Gastrocnemius medialis (tissue), 4 donors: ENCODE measurements at regions not wholly inside any gene's neighbourhood (a gene's known extent, or its start where the extent isn't known, plus 50 kb on each side); places are given as distances from the start of the nearest gene placed in this dataset.

ENCODE experiments used
- ATAC-seq, 2 donors: fragments of 150-250 bp; one replicate each; pipeline ENCODE4 v1.9.1; 2016
- DNase-seq, 2 donors: peaks; one replicate each; pipeline ENCODE4 v3.0.0-alpha.2; 2019
- H3K27ac ChIP-seq, 4 donors: fragments of 200-600 bp; sonication (generic); 1 replicate in 1 of 4; 2 replicates in 3 of 4; pipeline ENCODE4 v1.5.1; 2016 to 2018; ENCODE audit warnings: mild to moderate bottlenecking in 2 of 4, moderate library complexity in 1 of 4
- H3K27me3 ChIP-seq, 3 donors: fragments of 200-600 bp; sonication (generic) in 2 of 3; 1 replicate in 1 of 3; 2 replicates in 2 of 3; pipeline versions ENCODE4 v1.5.1 to v1.6.0; 2016 to 2019; ENCODE audit warnings: mild to moderate bottlenecking in 1 of 3, moderate library complexity in 1 of 3
- H3K36me3 ChIP-seq, 2 donors: fragments of 200-600 bp; sonication (generic) in 1 of 2; one replicate each; pipeline ENCODE4 v1.5.1; 2017 to 2018
- H3K4me1 ChIP-seq, 2 donors: fragments of 200-600 bp; sonication (generic) in 1 of 2; one replicate each; pipeline ENCODE4 v1.5.1; 2016 to 2017; ENCODE audit warnings: mild to moderate bottlenecking in 2 of 2
- H3K4me3 ChIP-seq, 4 donors: fragments of 200-600 bp; sonication (generic) in 3 of 4; 1 replicate in 1 of 4; 2 replicates in 3 of 4; pipeline ENCODE4 v1.5.1; 2016 to 2019; ENCODE audit warnings: mild to moderate bottlenecking in 2 of 4
- H3K9me3 ChIP-seq, 3 donors: fragments of 200-600 bp; sonication (generic) in 2 of 3; 1 replicate in 1 of 3; 2 replicates in 2 of 3; pipeline ENCODE4 v1.5.1; 2016 to 2019
- CTCF ChIP-seq, 5 experiments: fragments of 450-650 bp in 3 of 5; fragments of 200-600 bp in 2 of 5; sonication (generic) in 2 of 5; IDR thresholded peaks in 4 of 5; conservative IDR thresholded peaks in 1 of 5; 1 replicate in 4 of 5; 2 replicates in 1 of 5; pipeline ENCODE4 v1.5.1; 2016 to 2019; ENCODE audit warnings: antibody characterized with exemption in 5 of 5, mild to moderate bottlenecking in 3 of 5, moderate library complexity in 3 of 5
- POLR2A ChIP-seq, 2 donors: fragments of 450-650 bp; IDR thresholded peaks; one replicate each; pipeline ENCODE4 v1.6.1; 2017; ENCODE audit warnings: antibody characterized with exemption in 2 of 2, mild to moderate bottlenecking in 2 of 2, moderate library complexity in 2 of 2
- in situ Hi-C, 4 donors: fragments of 200-750 bp; cut with MboI; loops; one replicate each; pipeline versions ENCODE4 v1.15.0 to v1.8.0; 2017; ENCODE audit warnings: low sequenced_read_pairs in 4 of 4
- intact Hi-C: fragments of 100-400 bp; cut with DNase I; formaldehyde crosslinking; loops from one replicate; pipeline ENCODE4 v1.15.1; 2023; ENCODE audit warnings: low total_unique reads

GRCh38 chr11:25535467-25536272 lies 796.3 kb upstream of the ANO3 start:
- Histone ChIP-seq H3K4me1 (no peaks in the 10 kb centered on the region), H3K27me3 (no peaks in the 10 kb centered on the region), H3K27ac (no peak overlapping the region), H3K9me3 (no peaks in the 10 kb centered on the region), H3K4me3 (no peak overlapping the region), H3K36me3 (no peaks in the 10 kb centered on the region)
- TF ChIP-seq POLR2A (IDR thresholded peaks at IDR 0.05) (no peak), CTCF (IDR thresholded peaks at IDR 0.05 in 4 of 5, conservative IDR thresholded peaks at IDR 0.05 in 1 of 5) (no peak)
- peak in 1 of 2 donors; percentile 31 for DNase-seq
- peak; percentile 71 to 74 for ATAC-seq
- intact Hi-C loops (no loop called here), in situ Hi-C loops (no loop called here)

- DNase-seq (no peak), ATAC-seq (no peak)
- in situ Hi-C loops (no loop called here), intact Hi-C loops (no loop called here)
- Histone ChIP-seq H3K4me3 (no peak overlapping the region), H3K4me1 (no peaks in the 10 kb centered on the region), H3K36me3 (no peaks in the 10 kb centered on the region), H3K27me3 (no peaks in the 10 kb centered on the region), H3K27ac (no peak overlapping the region), H3K9me3 (no peaks in the 10 kb centered on the region)
- TF ChIP-seq CTCF (IDR thresholded peaks at IDR 0.05 in 4 of 5, conservative IDR thresholded peaks at IDR 0.05 in 1 of 5) (no peak), POLR2A (IDR thresholded peaks at IDR 0.05) (no peak)
These were observed 795.6 kb upstream of the ANO3 start for GRCh38 chr11:25536289-25536688.

- no peaks in the 10 kb centered on the region for H3K9me3 ChIP-seq
- intact Hi-C loops (no loop called here), in situ Hi-C loops (no loop called here)
- no peaks in the 10 kb centered on the region for H3K36me3 ChIP-seq
- no peak overlapping the region for H3K4me3 ChIP-seq
- DNase-seq (no peak), ATAC-seq (no peak)
- TF ChIP-seq POLR2A (IDR thresholded peaks at IDR 0.05) (no peak), CTCF (IDR thresholded peaks at IDR 0.05 in 4 of 5, conservative IDR thresholded peaks at IDR 0.05 in 1 of 5) (no peak)
- H3K27me3 ChIP-seq: no peaks in the 10 kb centered on the region
- H3K27ac ChIP-seq: no peak overlapping the region
- H3K4me1 ChIP-seq: no peaks in the 10 kb centered on the region
These were observed 794.5 kb upstream of the ANO3 start for GRCh38 chr11:25537393-25537792.

- TF ChIP-seq CTCF (IDR thresholded peaks at IDR 0.05 in 4 of 5, conservative IDR thresholded peaks at IDR 0.05 in 1 of 5) (no peak), POLR2A (IDR thresholded peaks at IDR 0.05) (no peak)
- H3K9me3 ChIP-seq: no peaks in the 10 kb centered on the region
- in situ Hi-C loops: no loop called here
- H3K4me3 ChIP-seq: no peak overlapping the region
- no peak overlapping the region for H3K27ac ChIP-seq
- H3K27me3 ChIP-seq: no peaks in the 10 kb centered on the region
- DNase-seq (no peak), ATAC-seq (no peak)
- no peaks in the 10 kb centered on the region for H3K36me3 ChIP-seq
- intact Hi-C loops: no loop called here
- H3K4me1 ChIP-seq: no peaks in the 10 kb centered on the region
These were observed 784.6 kb upstream of the ANO3 start for GRCh38 chr11:25547292-25547691.

GRCh38 chr11:25562417-25562816 lies 769.5 kb upstream of the ANO3 start:
- TF ChIP-seq POLR2A (IDR thresholded peaks at IDR 0.05): no peak
- no peak for TF ChIP-seq CTCF (IDR thresholded peaks at IDR 0.05 in 4 of 5, conservative IDR thresholded peaks at IDR 0.05 in 1 of 5)
- Histone ChIP-seq H3K27me3 (no peaks in the 10 kb centered on the region), H3K27ac (no peak overlapping the region), H3K9me3 (no peaks in the 10 kb centered on the region), H3K4me3 (no peak overlapping the region), H3K4me1 (no peaks in the 10 kb centered on the region), H3K36me3 (no peaks in the 10 kb centered on the region)
- ATAC-seq (no peak), DNase-seq (no peak)
- intact Hi-C loops (no loop called here), in situ Hi-C loops (no loop called here)
